Uterus (tissue), 3 donors: ENCODE measurements at regions not wholly inside any gene's neighbourhood (a gene's known extent, or its start where the extent isn't known, plus 50 kb on each side); places are given as distances from the start of the nearest gene placed in this dataset.

Source experiments
- DNase-seq, 2 donors: peaks; one replicate each; pipeline ENCODE4 v3.0.0-alpha.2; 2019 to 2020
- H3K27ac ChIP-seq, 2 donors: fragments of 200-600 bp; sonication (generic); 1 replicate in 1 of 2; 2 replicates in 1 of 2; pipeline ENCODE4 v1.5.1; 2016 to 2018
- H3K27me3 ChIP-seq, 2 donors: fragments of 200-600 bp; sonication (generic); one replicate each; pipeline ENCODE4 v1.5.1; 2018 to 2019; ENCODE audit warnings: control low read depth in 1 of 2
- H3K36me3 ChIP-seq, 2 donors: fragments of 200-600 bp; sonication (generic); one replicate each; pipeline ENCODE4 v1.5.1; 2019; ENCODE audit warnings: control low read depth in 1 of 2
- H3K4me1 ChIP-seq, 2 donors: fragments of 200-600 bp; sonication (generic); one replicate each; pipeline ENCODE4 v1.5.1; 2018 to 2019; ENCODE audit warnings: control low read depth in 1 of 2
- H3K4me3 ChIP-seq, 2 donors: fragments of 200-600 bp; sonication (generic); 1 replicate in 1 of 2; 2 replicates in 1 of 2; pipeline ENCODE4 v1.5.1; 2018 to 2019; ENCODE audit warnings: mild to moderate bottlenecking in 1 of 2
- H3K9me3 ChIP-seq, 2 donors: fragments of 200-600 bp; sonication (generic); one replicate each; pipeline ENCODE4 v1.5.1; 2019; ENCODE audit warnings: control low read depth in 1 of 2
- CTCF ChIP-seq, 4 experiments: fragments of 200-600 bp in 2 of 4; fragments of 450-650 bp in 2 of 4; sonication (generic) in 2 of 4; IDR thresholded peaks; one replicate each; pipeline ENCODE4 v1.5.1; 2016 to 2019; ENCODE audit warnings: antibody characterized with exemption in 4 of 4, mild to moderate bottlenecking in 2 of 4, moderate library complexity in 1 of 4
- POLR2A ChIP-seq, 2 donors: fragments of 450-650 bp; IDR thresholded peaks; one replicate each; pipeline ENCODE4 v1.6.1; 2016; ENCODE audit warnings: antibody characterized with exemption in 2 of 2, mild to moderate bottlenecking in 1 of 2, moderate library complexity in 1 of 2
- intact Hi-C: fragments of 100-400 bp; cut with DNase I; formaldehyde crosslinking; loops from one replicate; pipeline ENCODE4 v1.15.1; 2023; ENCODE audit warnings: low total_unique reads
- donor health status: DM: yes; HTN: yes; CAD: no.

DNA sequence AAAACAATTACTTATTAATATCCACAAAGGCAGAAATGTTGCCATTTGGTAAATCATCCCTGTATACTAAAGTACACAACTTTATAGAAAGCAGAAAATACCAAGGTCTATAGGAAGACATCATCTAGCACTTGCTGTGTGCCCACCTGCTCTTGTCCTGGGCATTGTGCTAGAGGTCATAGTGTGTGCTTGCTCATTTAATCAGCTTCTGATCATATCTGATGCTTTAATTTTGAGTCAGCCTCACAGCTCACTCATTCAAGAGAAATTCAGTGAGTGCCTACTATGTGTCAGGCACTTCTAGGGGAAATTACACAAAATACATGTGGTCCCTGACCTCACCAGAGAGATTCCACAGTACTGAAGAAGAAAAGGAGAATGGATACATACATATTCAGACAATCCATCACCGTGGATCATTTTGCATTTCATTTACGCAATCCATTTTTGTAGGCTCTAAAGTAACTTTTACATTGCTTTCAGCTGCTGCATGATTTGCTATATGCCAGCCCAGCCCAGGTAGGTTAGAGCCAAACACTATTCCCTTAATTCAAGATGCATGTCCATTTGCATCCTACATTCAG, 167.9 kb upstream of the MCHR2 start:
- TF ChIP-seq CTCF (IDR thresholded peaks at IDR 0.05) (no peak), POLR2A (IDR thresholded peaks at IDR 0.05) (no peak)
- H3K27me3 ChIP-seq, result no peaks in the 10 kb centered on the region
- intact Hi-C loops, result no loop called here
- no peak overlapping the region for H3K27ac ChIP-seq
- no peaks in the 10 kb centered on the region for H3K9me3 ChIP-seq
- H3K36me3 ChIP-seq, result no peaks in the 10 kb centered on the region
- no peak overlapping the region for H3K4me3 ChIP-seq
- no peak for DNase-seq
- H3K4me1 ChIP-seq, result no peaks in the 10 kb centered on the region

- H3K27ac ChIP-seq, result no peak overlapping the region
- no peak for TF ChIP-seq CTCF (IDR thresholded peaks at IDR 0.05)
- no peak for TF ChIP-seq POLR2A (IDR thresholded peaks at IDR 0.05)
- H3K9me3 ChIP-seq, result no peaks in the 10 kb centered on the region
- H3K36me3 ChIP-seq, result no peaks in the 10 kb centered on the region
- no peaks in the 10 kb centered on the region for H3K27me3 ChIP-seq
- DNase-seq, result no peak
- no peaks in the 10 kb centered on the region for H3K4me1 ChIP-seq
- H3K4me3 ChIP-seq, result no peak overlapping the region
- intact Hi-C loops, result no loop called here
Measured at GRCh38 chr6:100160930-100161329, 166.9 kb upstream of the MCHR2 start.

DNA sequence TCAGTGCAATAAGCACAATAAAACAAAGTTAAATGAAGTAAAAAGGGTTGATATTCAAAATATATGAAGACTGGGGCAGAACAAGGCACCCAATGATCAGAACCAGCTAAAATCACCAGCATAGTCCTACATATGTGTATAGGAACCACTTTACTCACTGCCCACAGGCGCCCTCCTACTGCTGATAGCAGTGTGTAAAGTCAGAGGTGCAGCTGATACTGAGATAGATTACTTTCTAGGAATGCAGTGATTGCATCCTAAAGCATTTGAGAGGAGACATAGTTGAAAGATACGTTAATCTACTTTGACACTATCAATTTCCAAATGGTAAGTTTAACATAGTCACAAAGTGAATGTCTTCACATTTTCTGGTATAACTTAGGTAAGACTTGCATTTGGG, 161.1 kb upstream of the MCHR2 start:
- Histone ChIP-seq H3K27ac (no peak overlapping the region), H3K4me3 (no peak overlapping the region), H3K4me1 (no peaks in the 10 kb centered on the region), H3K27me3 (no peaks in the 10 kb centered on the region), H3K9me3 (no peaks in the 10 kb centered on the region), H3K36me3 (no peaks in the 10 kb centered on the region)
- no peak for TF ChIP-seq POLR2A (IDR thresholded peaks at IDR 0.05)
- no peak for TF ChIP-seq CTCF (IDR thresholded peaks at IDR 0.05)
- intact Hi-C loops, result no loop called here
- DNase-seq, result no peak

GRCh38 chr6:100153636-100154275, 159.7 kb upstream of the MCHR2 start:
- H3K36me3 ChIP-seq, result no peaks in the 10 kb centered on the region
- intact Hi-C loops, result no loop called here
- TF ChIP-seq POLR2A (IDR thresholded peaks at IDR 0.05), result no peak
- no peak for TF ChIP-seq CTCF (IDR thresholded peaks at IDR 0.05)
- no peak overlapping the region for H3K4me3 ChIP-seq
- no peaks in the 10 kb centered on the region for H3K27me3 ChIP-seq
- DNase-seq, result no peak
- no peaks in the 10 kb centered on the region for H3K4me1 ChIP-seq
- H3K27ac ChIP-seq, result no peak overlapping the region
- H3K9me3 ChIP-seq, result no peaks in the 10 kb centered on the region

DNA sequence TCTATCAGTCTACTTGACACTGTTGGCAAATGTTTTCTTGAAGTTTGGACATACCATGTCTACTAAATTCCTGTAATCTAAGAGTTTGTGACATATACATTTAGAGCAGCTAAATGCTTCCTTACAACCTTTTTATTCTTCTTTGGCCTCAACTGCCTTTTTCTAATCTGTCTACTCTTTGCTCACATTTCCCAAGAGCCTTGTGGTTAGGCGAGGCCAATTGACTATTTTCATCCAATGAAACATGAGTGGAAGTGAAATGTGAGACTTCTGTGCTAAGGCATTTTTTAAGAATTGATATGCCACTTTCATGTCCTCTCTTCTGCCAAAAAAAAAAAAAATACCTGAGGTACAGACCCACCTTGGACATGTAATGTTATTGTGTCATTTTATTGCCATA, 158.2 kb upstream of the MCHR2 start:
- no peak for DNase-seq
- H3K27me3 ChIP-seq, result no peaks in the 10 kb centered on the region
- intact Hi-C loops, result no loop called here

More for the DNA sequence above, 158.2 kb upstream of the MCHR2 start:
- TF ChIP-seq POLR2A (IDR thresholded peaks at IDR 0.05) (no peak), CTCF (IDR thresholded peaks at IDR 0.05) (no peak)
- H3K27ac ChIP-seq, result no peak overlapping the region
- H3K36me3 ChIP-seq, result no peaks in the 10 kb centered on the region
- no peaks in the 10 kb centered on the region for H3K4me1 ChIP-seq
- H3K9me3 ChIP-seq, result no peaks in the 10 kb centered on the region
- H3K4me3 ChIP-seq, result no peak overlapping the region
